HG03060 (cell line): ENCODE measurements at regions not wholly inside any gene's neighbourhood (a gene's known extent, or its start where the extent isn't known, plus 50 kb on each side); places are given as distances from the start of the nearest gene placed in this dataset.

Source experiments
- ATAC-seq: cut with Tn5 transposase; IDR thresholded peaks from one replicate; pipeline ENCODE4 v1.9.1; 2021; ENCODE audit warnings: low read depth, moderate number of reproducible peaks; ENCODE audit not compliant: unreplicated experiment

DNA sequence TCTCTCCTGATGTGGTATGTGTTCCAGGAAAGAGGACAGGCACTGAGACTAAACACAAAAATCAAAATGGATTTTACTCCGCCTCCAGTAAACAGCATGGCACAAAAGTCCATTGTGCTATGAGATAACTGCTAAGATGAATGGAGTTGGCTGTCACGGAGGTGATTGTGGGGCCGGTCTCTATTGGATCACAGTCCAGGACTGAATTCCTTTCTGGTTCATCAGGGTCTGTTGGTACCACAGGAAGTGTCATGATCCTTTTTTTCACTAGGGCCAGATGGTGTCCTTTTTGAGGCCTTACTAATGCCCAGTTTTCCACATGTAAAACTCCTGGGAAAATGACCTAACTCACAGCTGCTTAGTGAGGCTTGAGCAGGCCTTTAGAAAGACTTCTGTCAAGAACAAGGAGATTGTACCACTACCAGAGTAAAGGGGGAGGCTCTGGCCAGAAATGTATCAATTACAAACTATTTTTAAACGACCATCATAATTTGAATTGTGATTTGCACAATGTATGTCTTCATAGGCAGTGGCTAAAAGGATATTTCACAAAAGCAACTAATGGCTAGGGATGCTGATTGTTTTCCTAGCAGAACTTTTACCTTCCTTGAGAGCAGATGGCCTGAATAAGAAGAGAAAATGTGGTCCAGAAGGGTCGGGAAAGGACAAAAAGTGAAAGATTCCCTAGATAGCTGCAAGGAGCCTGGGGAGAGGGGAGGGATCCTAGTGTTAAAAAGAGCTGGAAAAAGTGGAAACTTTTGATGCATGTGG, 192.2 kb upstream of the POU3F2 start:
- ATAC-seq: no peak

DNA sequence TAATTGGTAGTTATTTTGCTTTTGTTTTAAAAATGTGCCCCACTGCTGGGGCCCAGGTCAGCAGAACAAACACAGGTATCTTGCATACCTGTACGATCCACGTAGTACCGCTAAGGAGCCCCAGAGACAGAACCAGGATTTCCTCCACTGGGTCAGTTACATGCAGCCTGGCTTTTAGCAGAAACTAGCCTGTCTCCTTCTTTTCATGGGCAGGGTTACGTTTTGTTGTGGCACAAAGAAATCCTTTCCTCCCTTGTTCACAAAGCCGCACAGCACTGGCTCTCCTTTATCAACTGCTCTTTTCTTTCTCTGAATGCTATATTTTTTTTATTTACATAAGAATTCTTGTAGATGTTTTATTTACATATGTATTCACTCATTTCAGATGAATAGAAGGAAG, 190.3 kb upstream of the POU3F2 start:
- no peak for ATAC-seq

DNA sequence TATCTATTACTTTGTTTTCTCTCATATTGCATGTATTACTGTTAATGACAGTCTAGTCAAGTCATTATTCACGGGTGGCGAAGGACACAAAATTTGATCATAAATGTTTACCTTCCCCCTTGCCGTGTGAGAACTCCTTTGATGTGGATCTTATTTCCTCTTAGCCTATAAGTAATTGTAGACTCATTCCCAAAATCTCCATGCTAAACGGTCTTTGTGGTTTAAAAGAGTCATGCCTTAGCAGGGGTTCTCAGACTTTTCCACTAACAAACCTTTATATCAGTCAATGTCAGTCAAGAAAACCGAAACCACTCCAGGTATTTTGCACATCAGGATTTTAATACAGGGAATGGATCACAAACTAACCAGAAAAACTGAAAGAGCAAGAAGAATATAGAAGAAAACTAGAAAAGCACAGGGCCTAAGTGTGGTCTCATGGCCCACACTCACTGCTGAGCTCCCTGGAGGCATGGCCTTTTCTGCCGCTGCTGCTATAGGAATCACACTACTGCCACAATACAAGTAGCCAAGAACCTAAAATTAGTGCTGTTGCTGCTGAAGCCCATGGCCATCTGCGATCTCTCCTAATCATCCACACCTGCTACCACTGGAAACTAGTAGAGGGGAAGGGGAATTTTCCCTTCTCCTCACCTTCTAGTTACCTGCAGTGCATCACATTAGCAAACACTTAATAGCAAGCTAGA, 186.0 kb upstream of the POU3F2 start:
- ATAC-seq: no peak

- ATAC-seq: no peak
Observed at GRCh38 chr6:98650941-98651340, 183.4 kb upstream of the POU3F2 start.

- ATAC-seq: no peak
Observed at GRCh38 chr6:98653179-98653578, 181.2 kb upstream of the POU3F2 start.

DNA sequence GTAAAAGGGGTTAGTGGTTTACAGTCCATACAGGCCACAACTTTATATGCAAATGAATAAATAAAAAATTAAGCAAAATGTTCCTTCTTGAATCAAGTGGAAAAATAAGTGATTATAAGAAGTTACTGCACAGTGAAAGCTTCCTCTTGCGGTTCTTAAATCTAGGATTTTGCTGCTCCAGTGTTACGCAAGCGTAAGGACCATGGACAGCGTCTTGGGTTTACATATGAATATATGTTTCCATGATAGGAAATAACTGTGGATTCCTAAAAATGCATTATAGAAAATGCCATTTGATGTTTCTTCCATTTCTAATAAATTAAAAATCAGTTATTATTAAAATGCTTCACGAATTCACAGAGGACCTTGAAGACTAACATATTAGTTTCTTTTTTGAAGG, 176.6 kb upstream of the POU3F2 start:
- no peak for ATAC-seq

- ATAC-seq: no peak
Observed at GRCh38 chr6:98669371-98669770, 165.0 kb upstream of the POU3F2 start.

DNA sequence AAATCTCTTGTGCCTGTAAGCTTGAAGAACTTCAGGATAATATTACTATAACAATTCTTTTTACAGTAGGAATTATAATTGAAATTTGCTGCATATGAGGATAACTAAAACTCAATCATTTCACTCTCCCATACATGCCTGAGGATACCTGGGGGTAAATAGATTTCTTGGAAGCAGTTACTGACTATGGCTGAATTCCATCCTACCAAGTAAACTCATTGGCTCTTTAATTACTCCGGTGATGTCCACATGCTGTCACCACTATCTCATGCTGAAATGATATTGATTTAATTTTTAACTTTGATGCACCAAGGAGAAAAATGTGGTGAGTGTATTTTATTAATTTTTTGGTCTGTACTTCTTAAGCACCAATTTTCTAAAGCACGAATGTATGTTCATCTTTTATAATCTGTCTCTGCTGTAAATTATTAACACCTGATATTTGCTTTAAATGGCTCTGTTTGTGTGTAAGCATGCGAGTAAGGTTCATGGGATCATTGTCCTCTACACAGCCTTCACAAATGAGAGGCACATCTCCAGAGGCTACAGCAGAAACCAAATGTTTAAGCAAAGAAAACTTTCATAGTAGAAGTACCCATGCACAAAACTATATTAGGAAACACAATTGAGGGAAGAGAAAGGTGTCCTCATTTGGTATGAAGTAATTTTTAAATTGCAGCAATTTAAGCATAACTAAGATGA, 164.2 kb upstream of the POU3F2 start:
- no peak for ATAC-seq

DNA sequence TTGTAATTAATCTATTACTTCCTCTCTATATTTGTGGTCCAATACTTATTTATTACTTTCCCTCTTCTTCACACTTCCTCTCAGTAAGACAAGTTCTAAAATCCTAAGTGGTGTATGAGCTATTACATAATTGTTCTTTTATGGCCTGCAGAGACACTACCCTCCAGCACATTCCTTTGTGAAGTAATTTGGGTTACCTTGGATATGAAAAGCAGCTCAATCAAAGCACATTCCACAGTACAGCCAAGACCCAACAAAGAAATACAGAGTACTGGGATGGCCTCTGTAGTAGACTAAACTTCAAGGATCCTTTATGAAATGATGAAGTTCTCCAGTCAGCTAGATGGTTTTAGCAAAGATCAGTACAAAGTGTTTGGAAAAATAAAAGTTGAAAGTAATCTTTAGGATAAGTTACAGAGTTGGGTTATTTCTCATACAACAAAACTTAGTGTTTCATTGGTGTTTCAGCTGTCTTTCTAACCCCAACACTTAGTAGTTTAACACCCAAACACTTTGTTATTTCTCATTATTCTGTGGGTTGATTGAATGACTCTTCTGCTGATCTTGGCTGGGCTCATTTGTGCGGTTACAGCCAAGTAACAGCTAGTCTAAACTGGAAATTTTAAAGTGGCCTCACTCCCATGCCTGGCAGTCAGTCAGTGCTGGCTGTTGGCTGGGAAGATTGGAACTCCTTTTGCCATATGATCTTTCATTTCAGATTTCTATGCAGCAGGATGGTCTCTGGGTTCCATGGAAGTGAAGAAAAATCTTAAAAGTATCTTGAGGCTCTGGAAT, 161.5 kb upstream of the POU3F2 start:
- ATAC-seq: no peak

- ATAC-seq: no peak
Observed at GRCh38 chr6:98678481-98678880, 155.9 kb upstream of the POU3F2 start.

GRCh38 chr6:98686008-98686601, 148.3 kb upstream of the POU3F2 start:
- ATAC-seq: no peak

- no peak for ATAC-seq
Observed at GRCh38 chr6:98687752-98688151, 146.6 kb upstream of the POU3F2 start.

GRCh38 chr6:98695091-98695801, 139.1 kb upstream of the POU3F2 start:
- ATAC-seq: no peak

- ATAC-seq: no peak
Observed at GRCh38 chr6:98711380-98711779, 123.0 kb upstream of the POU3F2 start.

DNA sequence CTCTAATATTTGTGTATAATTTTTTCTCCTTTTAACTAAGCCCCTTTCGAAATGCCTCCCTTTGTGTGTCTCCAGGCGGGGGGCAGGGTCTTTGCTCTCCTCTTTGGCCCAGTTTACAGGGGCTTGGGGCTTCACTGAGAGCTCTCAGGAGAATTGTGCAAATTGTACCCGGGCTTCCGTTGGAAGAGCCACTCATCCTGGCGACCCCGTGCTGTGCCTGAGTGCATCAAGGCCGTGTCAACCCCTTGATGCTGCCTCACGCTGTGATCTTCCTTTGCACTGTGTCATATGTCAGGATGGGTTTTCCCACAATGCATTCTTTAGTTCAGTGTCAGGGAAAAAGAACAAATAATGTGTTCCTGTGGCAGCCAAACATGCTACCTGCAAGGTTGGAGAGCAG, 118.0 kb upstream of the POU3F2 start:
- ATAC-seq: no peak

DNA sequence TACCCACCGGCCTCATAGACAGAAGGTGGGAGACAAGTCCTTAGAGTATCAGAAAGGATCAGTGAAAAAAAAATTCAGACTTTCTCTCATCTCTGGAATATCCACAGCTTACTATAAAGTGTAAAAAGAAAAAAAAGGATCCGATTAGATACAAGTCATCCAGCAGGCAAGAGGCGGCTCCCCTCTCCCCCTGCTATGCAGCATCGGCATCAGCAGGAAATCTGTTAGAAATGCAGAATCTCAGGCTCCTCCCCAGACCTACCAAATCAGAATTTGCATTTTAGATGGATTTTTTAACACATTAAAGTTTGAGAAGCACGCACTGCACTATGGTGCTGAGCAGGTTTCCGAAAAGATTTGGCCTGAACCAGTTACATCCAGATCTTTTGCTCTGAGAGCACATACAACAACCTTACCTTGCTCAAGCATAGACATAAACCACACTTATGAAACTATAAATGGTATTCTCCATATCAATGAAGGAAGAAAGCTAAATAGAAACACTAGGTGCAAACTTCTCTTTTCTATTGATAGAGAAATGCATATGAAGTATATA, 117.0 kb upstream of the POU3F2 start:
- no peak for ATAC-seq

DNA sequence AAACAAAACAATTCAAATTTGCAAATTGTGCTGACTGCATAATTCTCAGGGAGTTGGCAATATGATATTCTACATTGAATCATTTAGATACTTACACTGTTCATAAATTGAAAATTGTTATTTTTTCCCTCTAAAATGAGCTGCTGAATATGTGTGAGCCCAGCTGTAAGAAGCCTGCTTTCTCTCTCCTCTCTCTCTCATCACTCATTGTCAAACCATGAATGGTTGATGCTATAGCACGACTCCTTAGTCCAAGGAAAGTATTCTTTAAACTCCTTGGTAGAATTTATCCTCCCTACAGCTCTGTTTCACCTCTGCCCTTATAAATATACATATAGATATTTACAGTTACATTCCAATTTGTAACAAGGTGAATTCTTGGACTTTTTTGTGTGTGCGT, 116.4 kb upstream of the POU3F2 start:
- ATAC-seq: no peak

DNA sequence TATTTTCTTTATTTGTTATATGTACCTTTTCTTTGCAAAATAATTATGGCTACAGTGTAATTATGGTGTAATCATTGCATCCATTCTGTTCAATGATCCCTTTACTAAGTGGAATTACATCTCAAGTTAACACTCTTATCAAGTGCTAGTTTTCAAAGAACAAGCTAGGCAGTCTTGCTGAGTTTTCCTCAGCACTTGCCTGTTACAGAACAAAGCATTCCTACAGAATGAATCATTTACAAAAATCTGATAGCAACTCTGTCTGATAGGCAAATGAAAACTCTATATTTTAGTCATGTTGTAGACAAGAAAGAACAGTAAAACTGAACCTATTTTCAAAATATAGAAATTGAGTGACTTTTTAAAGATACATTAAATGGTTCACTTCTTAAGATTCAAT, 109.8 kb upstream of the POU3F2 start:
- ATAC-seq: no peak

- ATAC-seq: no peak
Observed at GRCh38 chr6:98747273-98747672, 87.1 kb upstream of the POU3F2 start.

DNA sequence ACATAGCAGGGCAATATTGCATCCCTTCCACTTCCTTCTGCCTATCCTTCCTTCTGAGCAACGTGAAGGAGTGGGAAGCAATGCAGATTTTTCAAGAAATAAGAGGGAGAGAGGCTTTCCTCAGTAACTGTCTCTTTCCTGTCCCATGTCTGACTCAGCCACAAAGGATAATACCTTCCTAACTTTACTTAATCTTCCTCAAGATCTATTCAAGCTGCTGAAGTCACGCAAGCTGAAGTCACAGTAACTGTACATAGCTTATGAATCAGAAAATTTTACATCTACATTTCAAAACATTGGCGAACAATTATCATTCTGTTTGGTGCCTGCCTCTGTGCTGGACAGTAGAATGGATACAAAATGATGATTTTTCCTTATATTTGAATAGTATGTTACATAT, 86.4 kb upstream of the POU3F2 start:
- ATAC-seq: no peak
